ENCODE measurements at regions not wholly inside any gene's neighbourhood (a gene's known extent, or its start where the extent isn't known, plus 50 kb on each side); places are given as distances from the start of the nearest gene placed in this dataset.

- Histone ChIP-seq H3K79me2 (ENCODE audit: low read length) (no peaks in the 10 kb centered on the region), H3K36me3 (replicated peaks; ENCODE audit: low read depth, low read length) (no peaks in the 10 kb centered on the region), H3K4me1 (ENCODE audit: low read length) (no peaks in the 10 kb centered on the region), H3K9ac (ENCODE audit: low read length) (no peak overlapping the region), H3K9me3 (ENCODE audit: insufficient read depth, low read length) (no peaks in the 10 kb centered on the region), H3K27me3 (ENCODE audit: low read depth, low read length) (peaks cover 32% of the 10 kb centered on the region), H3K4me2 (ENCODE audit: low read length) (no peak overlapping the region), H3K27ac (ENCODE audit: low read length) (no peak overlapping the region), H3K4me3 (ENCODE audit: low read length) (no peak overlapping the region), H4K20me1 (ENCODE audit: insufficient read depth, low read length) (no peaks in the 10 kb centered on the region), H2AFZ (ENCODE audit: low read depth, low read length) (no peak overlapping the region)
- TF ChIP-seq, protein P1, sequence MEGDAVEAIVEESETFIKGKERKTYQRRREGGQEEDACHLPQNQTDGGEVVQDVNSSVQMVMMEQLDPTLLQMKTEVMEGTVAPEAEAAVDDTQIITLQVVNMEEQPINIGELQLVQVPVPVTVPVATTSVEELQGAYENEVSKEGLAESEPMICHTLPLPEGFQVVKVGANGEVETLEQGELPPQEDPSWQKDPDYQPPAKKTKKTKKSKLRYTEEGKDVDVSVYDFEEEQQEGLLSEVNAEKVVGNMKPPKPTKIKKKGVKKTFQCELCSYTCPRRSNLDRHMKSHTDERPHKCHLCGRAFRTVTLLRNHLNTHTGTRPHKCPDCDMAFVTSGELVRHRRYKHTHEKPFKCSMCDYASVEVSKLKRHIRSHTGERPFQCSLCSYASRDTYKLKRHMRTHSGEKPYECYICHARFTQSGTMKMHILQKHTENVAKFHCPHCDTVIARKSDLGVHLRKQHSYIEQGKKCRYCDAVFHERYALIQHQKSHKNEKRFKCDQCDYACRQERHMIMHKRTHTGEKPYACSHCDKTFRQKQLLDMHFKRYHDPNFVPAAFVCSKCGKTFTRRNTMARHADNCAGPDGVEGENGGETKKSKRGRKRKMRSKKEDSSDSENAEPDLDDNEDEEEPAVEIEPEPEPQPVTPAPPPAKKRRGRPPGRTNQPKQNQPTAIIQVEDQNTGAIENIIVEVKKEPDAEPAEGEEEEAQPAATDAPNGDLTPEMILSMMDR (IDR thresholded peaks at IDR 0.05; ENCODE audit: low read depth, low read length) = no peak
- no peak for TF ChIP-seq EZH2phosphoT487 (IDR thresholded peaks at IDR 0.05; ENCODE audit: low read depth)
Observed at GRCh38 chr13:31056644-31057271, 104.9 kb downstream of the HSPH1 start.

- Histone ChIP-seq H3K9ac (ENCODE audit: low read length) (no peak overlapping the region), H3K4me2 (ENCODE audit: low read length) (no peak overlapping the region), H3K4me3 (ENCODE audit: low read length) (no peak overlapping the region), H3K4me1 (ENCODE audit: low read length) (no peaks in the 10 kb centered on the region), H3K9me3 (ENCODE audit: insufficient read depth, low read length) (no peaks in the 10 kb centered on the region), H3K27ac (ENCODE audit: low read length) (no peak overlapping the region), H2AFZ (ENCODE audit: low read depth, low read length) (no peak overlapping the region), H3K27me3 (ENCODE audit: low read depth, low read length) (peaks cover 34% of the 10 kb centered on the region), H3K36me3 (replicated peaks; ENCODE audit: low read depth, low read length) (no peaks in the 10 kb centered on the region), H3K79me2 (ENCODE audit: low read length) (no peaks in the 10 kb centered on the region), H4K20me1 (ENCODE audit: insufficient read depth, low read length) (no peaks in the 10 kb centered on the region)
- TF ChIP-seq, protein P1 (IDR thresholded peaks at IDR 0.05; ENCODE audit: low read depth, low read length) = no peak
- TF ChIP-seq EZH2phosphoT487 (IDR thresholded peaks at IDR 0.05; ENCODE audit: low read depth) = no peak
Observed at GRCh38 chr13:31055589-31055988, 106.1 kb downstream of the HSPH1 start.

DNA sequence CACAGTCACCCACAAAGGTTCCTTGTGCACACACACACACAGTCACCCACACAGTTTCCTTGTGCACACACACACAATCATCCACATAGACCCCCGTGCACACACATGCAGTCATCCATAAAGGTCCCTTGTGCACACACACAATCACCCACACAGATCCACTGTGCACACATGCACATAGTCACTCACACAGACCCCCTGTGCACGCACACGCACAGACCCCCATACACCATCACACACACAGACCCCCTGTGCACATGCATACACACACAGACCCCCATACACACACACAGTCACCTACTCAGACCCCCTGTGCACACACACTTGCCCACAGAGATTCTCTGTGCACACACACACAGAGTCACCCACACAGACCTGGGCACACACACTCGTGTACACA lies 107.1 kb downstream of the HSPH1 start:
- H3K4me1 ChIP-seq (ENCODE audit: low read length) = no peaks in the 10 kb centered on the region
- TF ChIP-seq, protein P1 (IDR thresholded peaks at IDR 0.05; ENCODE audit: low read depth, low read length) = no peak
- no peak for TF ChIP-seq EZH2phosphoT487 (IDR thresholded peaks at IDR 0.05; ENCODE audit: low read depth)
- H3K9ac ChIP-seq (ENCODE audit: low read length) = no peak overlapping the region
- no peaks in the 10 kb centered on the region for H3K9me3 ChIP-seq (ENCODE audit: insufficient read depth, low read length)
- H3K79me2 ChIP-seq (ENCODE audit: low read length) = no peaks in the 10 kb centered on the region
- no peaks in the 10 kb centered on the region for H4K20me1 ChIP-seq (ENCODE audit: insufficient read depth, low read length)
- peaks cover 44% of the 10 kb centered on the region for H3K27me3 ChIP-seq (ENCODE audit: low read depth, low read length)
- no peak overlapping the region for H3K4me2 ChIP-seq (ENCODE audit: low read length)
- no peaks in the 10 kb centered on the region for H3K36me3 ChIP-seq (replicated peaks; ENCODE audit: low read depth, low read length)
- H2AFZ ChIP-seq (ENCODE audit: low read depth, low read length) = no peak overlapping the region
- H3K4me3 ChIP-seq (ENCODE audit: low read length) = no peak overlapping the region
- H3K27ac ChIP-seq (ENCODE audit: low read length) = no peak overlapping the region

GRCh38 chr13:31053896-31054295 lies 107.8 kb downstream of the HSPH1 start:
- TF ChIP-seq, protein P1 (IDR thresholded peaks at IDR 0.05; ENCODE audit: low read depth, low read length) = no peak
- no peak for TF ChIP-seq EZH2phosphoT487 (IDR thresholded peaks at IDR 0.05; ENCODE audit: low read depth)
- H3K27ac ChIP-seq (ENCODE audit: low read length) = no peak overlapping the region
- H3K4me3 ChIP-seq (ENCODE audit: low read length) = no peak overlapping the region
- no peaks in the 10 kb centered on the region for H3K9me3 ChIP-seq (ENCODE audit: insufficient read depth, low read length)
- no peaks in the 10 kb centered on the region for H3K4me1 ChIP-seq (ENCODE audit: low read length)
- H3K4me2 ChIP-seq (ENCODE audit: low read length) = no peak overlapping the region
- no peak overlapping the region for H2AFZ ChIP-seq (ENCODE audit: low read depth, low read length)
- no peak overlapping the region for H3K9ac ChIP-seq (ENCODE audit: low read length)
- no peaks in the 10 kb centered on the region for H4K20me1 ChIP-seq (ENCODE audit: insufficient read depth, low read length)
- H3K36me3 ChIP-seq (replicated peaks; ENCODE audit: low read depth, low read length) = no peaks in the 10 kb centered on the region
- H3K27me3 ChIP-seq (ENCODE audit: low read depth, low read length) = peaks cover 50% of the 10 kb centered on the region
- H3K79me2 ChIP-seq (ENCODE audit: low read length) = no peaks in the 10 kb centered on the region

Measured in OCI-LY3 (cell line).